Endothelial cell of umbilical vein (primary cell): ENCODE measurements at regions not wholly inside any gene's neighbourhood (a gene's known extent, or its start where the extent isn't known, plus 50 kb on each side); places are given as distances from the start of the nearest gene placed in this dataset.

ENCODE experiments used
- BruUV-seq: library from RNA; stranded (reverse); fragments of 400-500 nt; replicated peaks from 2 replicates; lab custom pipeline; 2021; lab: Mats Ljungman, UMichigan
- CTCF ChIA-PET: fragments of 300-600, 350-600 bp; sonication (Branson Sonifier 250); formaldehyde crosslinking; loops from one replicate; lab custom pipeline; 2021; ENCODE audit warnings: antibody characterized with exemption, inconsistent platforms; lab: Charles Lee
- POLR2A ChIA-PET: fragments of 300-600, 350-600 bp; sonication (Branson Sonifier 250); formaldehyde crosslinking; loops from one replicate; lab custom pipeline; 2021; ENCODE audit warnings: antibody characterized with exemption, inconsistent platforms; lab: Charles Lee
- DNase-seq: peaks from one replicate; pipeline ENCODE4 v3.0.0-alpha.2; 2011; ENCODE audit warnings: low read depth, low spot score
- FAIRE-seq: peaks from 2 replicates; lab custom pipeline; 2011; peaks lifted over from hg19 to GRCh38; lab: Jason Lieb, UNC
- H2AFZ ChIP-seq: 2 replicates; pipeline ENCODE4 v1.6.0; 2012; ENCODE audit warnings: low read depth, low read length, control low read depth, inconsistent platforms
- H3K27ac ChIP-seq: 2 replicates; pipeline ENCODE4 v1.5.1; 2011; ENCODE audit warnings: low read depth, mild to moderate bottlenecking, control low read depth, low read length, moderate library complexity; ENCODE audit not compliant: insufficient read depth
- H3K27me3 ChIP-seq, 2 experiments: 2 replicates each; pipeline versions ENCODE4 v1.6.0 to v1.6.1; 2011; ENCODE audit warnings: low read length in 2 of 2, mixed read lengths in 1 of 2; ENCODE audit not compliant: control insufficient read depth in 2 of 2, insufficient read depth in 2 of 2
- H3K36me3 ChIP-seq, 2 experiments: 2 replicates in 1 of 2; 3 replicates in 1 of 2; pipeline ENCODE4 v1.5.1; 2011; ENCODE audit warnings: low read length in 2 of 2, mild to moderate bottlenecking in 1 of 2, moderate library complexity in 1 of 2; ENCODE audit not compliant: control insufficient read depth in 2 of 2, insufficient read depth in 2 of 2; ENCODE audit errors: extremely low read depth in 1 of 2
- H3K4me1 ChIP-seq: 3 replicates; pipeline ENCODE4 v1.5.1; 2011; ENCODE audit warnings: mild to moderate bottlenecking, low read length; ENCODE audit not compliant: control insufficient read depth, insufficient read depth; ENCODE audit errors: extremely low read depth
- H3K4me2 ChIP-seq: 2 replicates; pipeline ENCODE4 v1.6.1; 2011; ENCODE audit warnings: low read length, control low read depth, mixed read lengths; ENCODE audit not compliant: insufficient read depth
- H3K4me3 ChIP-seq, 3 experiments: fragments of 200-600 bp in 1 of 3; sonication (generic), shearing (Covaris generic) in 1 of 3; replicated peaks in 1 of 3; 2 replicates each; pipeline ENCODE4 v1.5.1; 2011 to 2016; ENCODE audit warnings: control low read depth in 3 of 3, low read length in 3 of 3, mild to moderate bottlenecking in 2 of 3, inconsistent platforms in 1 of 3, low read depth in 1 of 3, moderate library complexity in 1 of 3; ENCODE audit not compliant: insufficient read depth in 1 of 3
- H3K79me2 ChIP-seq: 2 replicates; pipeline ENCODE4 v1.6.0; 2012; ENCODE audit warnings: low read length, inconsistent platforms; ENCODE audit not compliant: control insufficient read depth, insufficient read depth
- H3K9ac ChIP-seq: replicated peaks from 2 replicates; pipeline ENCODE3; 2011; ENCODE audit warnings: low read length, control low read depth; ENCODE audit not compliant: insufficient read depth; ENCODE audit errors: extremely low read depth
- H3K9me1 ChIP-seq: replicated peaks from 3 replicates; pipeline ENCODE4 v1.6.0; 2011; ENCODE audit warnings: mild to moderate bottlenecking, low read length; ENCODE audit not compliant: control insufficient read depth, insufficient read depth; ENCODE audit errors: extremely low read depth
- H3K9me3 ChIP-seq: replicated peaks from 2 replicates; pipeline ENCODE4 v1.5.1; 2012; ENCODE audit warnings: low read length, inconsistent platforms; ENCODE audit not compliant: control insufficient read depth, insufficient read depth
- H4K20me1 ChIP-seq: replicated peaks from 2 replicates; pipeline ENCODE3; 2011; ENCODE audit warnings: mild to moderate bottlenecking, low read length; ENCODE audit not compliant: control insufficient read depth, insufficient read depth; ENCODE audit errors: extremely low read depth
- CTCF ChIP-seq, 2 donors: IDR thresholded peaks; 1 replicate in 1 of 2; 2 replicates in 1 of 2; pipeline ENCODE4 v1.5.1; 2011; ENCODE audit warnings: low read length in 2 of 2, mild to moderate bottlenecking in 2 of 2, moderate library complexity in 2 of 2, control low read depth in 1 of 2, inconsistent platforms in 1 of 2, low read depth in 1 of 2; ENCODE audit not compliant: insufficient read depth in 1 of 2; ENCODE audit errors: extremely low read depth in 1 of 2
- EZH2 ChIP-seq: IDR thresholded peaks from 2 replicates; pipeline ENCODE4 v1.6.1; 2012; ENCODE audit warnings: borderline replicate concordance, low read depth, mild to moderate bottlenecking, moderate library complexity, low read length, inconsistent platforms; ENCODE audit not compliant: severe bottlenecking
- FOS ChIP-seq: IDR thresholded peaks from 2 replicates; pipeline ENCODE4 v1.6.1; 2011; ENCODE audit warnings: mild to moderate bottlenecking, low read length, moderate library complexity, borderline replicate concordance; ENCODE audit not compliant: insufficient read depth
- GATA2 ChIP-seq: IDR thresholded peaks from 2 replicates; pipeline ENCODE4 v1.7.0; 2011; ENCODE audit warnings: low read depth, mild to moderate bottlenecking, moderate library complexity, mixed read lengths, low read length; ENCODE audit not compliant: insufficient read length, insufficient read depth
- JUN ChIP-seq: IDR thresholded peaks from 2 replicates; pipeline ENCODE4 v1.6.1; 2011; ENCODE audit warnings: borderline replicate concordance, low read depth; ENCODE audit not compliant: insufficient read length, insufficient read depth
- MYC ChIP-seq: IDR thresholded peaks from one replicate; pipeline ENCODE4 v1.6.1; 2011; ENCODE audit warnings: mild to moderate bottlenecking, low read depth, low read length
- POLR2A ChIP-seq: IDR thresholded peaks from 2 replicates; pipeline ENCODE4 v1.6.1; 2012; ENCODE audit warnings: low read depth, mild to moderate bottlenecking, control low read depth, low read length
- POLR2AphosphoS5 ChIP-seq: IDR thresholded peaks from 2 replicates; pipeline ENCODE4 v1.6.1; 2012; ENCODE audit warnings: low read depth, mild to moderate bottlenecking, control low read depth, low read length, moderate library complexity; ENCODE audit not compliant: insufficient read depth
- dilution Hi-C: fragments of 300-500 bp; cut with MboI; formaldehyde crosslinking; loops from one replicate; pipeline ENCODE4 v1.15.0; 2019; ENCODE audit warnings: low sequenced_read_pairs; ENCODE audit not compliant: extremely low pct_ligation_motif_present
- intact Hi-C: fragments of 100-400 bp; cut with micrococcal nuclease; formaldehyde crosslinking; loops from one replicate; pipeline ENCODE4 v1.10.0; 2022
- TF ChIP-seq, protein P1 (sequence below): IDR thresholded peaks from 2 replicates; pipeline ENCODE4 v1.6.1; 2011; ENCODE audit not compliant: insufficient read depth, insufficient read length

GRCh38 chr4:28451346-28451745 lies 1590.7 kb downstream of the STIM2 start:
- H3K9me3 ChIP-seq: no peaks in the 10 kb centered on the region
- H3K9ac ChIP-seq: no peak overlapping the region
- no peaks in the 10 kb centered on the region for H3K9me1 ChIP-seq
- no peak overlapping the region for H3K27ac ChIP-seq
- no peak overlapping the region for H3K4me3 ChIP-seq
- intact Hi-C loops: no loop called here
- no peaks in the 10 kb centered on the region for H3K79me2 ChIP-seq
- TF ChIP-seq, protein P1, sequence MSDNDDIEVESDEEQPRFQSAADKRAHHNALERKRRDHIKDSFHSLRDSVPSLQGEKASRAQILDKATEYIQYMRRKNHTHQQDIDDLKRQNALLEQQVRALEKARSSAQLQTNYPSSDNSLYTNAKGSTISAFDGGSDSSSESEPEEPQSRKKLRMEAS: no peak
- H3K4me2 ChIP-seq: no peak overlapping the region
- no peak for DNase-seq
- dilution Hi-C loops: no loop called here
- CTCF ChIA-PET: interaction anchor here (0.6 kb wide), 1 partner anchor 25 kb away, joined by 3 read pairs; no protein-coding TSS in a partner anchor
- no peaks in the 10 kb centered on the region for H3K27me3 ChIP-seq
- POLR2A ChIA-PET: no interaction called here
- H2AFZ ChIP-seq: no peak overlapping the region
- no peaks in the 10 kb centered on the region for H3K4me1 ChIP-seq
- no TSS peak for BruUV-seq
- H3K36me3 ChIP-seq: no peaks in the 10 kb centered on the region
- H4K20me1 ChIP-seq: no peaks in the 10 kb centered on the region
- FAIRE-seq: no peak

- Histone ChIP-seq H3K4me3 (no peak overlapping the region), H4K20me1 (no peaks in the 10 kb centered on the region), H2AFZ (no peak overlapping the region), H3K9ac (no peak overlapping the region), H3K27ac (no peak overlapping the region), H3K9me1 (no peaks in the 10 kb centered on the region), H3K36me3 (no peaks in the 10 kb centered on the region), H3K4me1 (no peaks in the 10 kb centered on the region), H3K9me3 (no peaks in the 10 kb centered on the region), H3K27me3 (no peaks in the 10 kb centered on the region), H3K4me2 (no peak overlapping the region), H3K79me2 (no peaks in the 10 kb centered on the region)
- POLR2A ChIA-PET: interaction anchor here (0.6 kb wide), 1 partner anchor 213 kb away, joined by 3 read pairs; no protein-coding TSS in a partner anchor
- CTCF ChIA-PET: interaction anchor here (0.6 to 1.2 kb wide), 3 partner anchors 13 to 223 kb away, joined by 3 read pairs; no protein-coding TSS in a partner anchor
- no peak for DNase-seq
- dilution Hi-C loops (no loop called here), intact Hi-C loops (no loop called here)
- no TSS peak for BruUV-seq
- FAIRE-seq: no peak
- TF ChIP-seq JUN: no peak
- no peak for TF ChIP-seq FOS
- TF ChIP-seq, protein P1: no peak
- TF ChIP-seq POLR2AphosphoS5: no peak
- no peak for TF ChIP-seq CTCF (IDR thresholded peaks at IDR 0.05; ENCODE audit: extremely low read depth in 1 of 2, insufficient read depth in 1 of 2, low read depth in 1 of 2, low read length in 2 of 2)
- no peak for TF ChIP-seq POLR2A
- no peak for TF ChIP-seq MYC
- TF ChIP-seq EZH2: no peak
- no peak for TF ChIP-seq GATA2
Measured at GRCh38 chr4:28462766-28463700, 1602.4 kb downstream of the STIM2 start.
